H1 (cell line): ENCODE measurements at regions not wholly inside any gene's neighbourhood (a gene's known extent, or its start where the extent isn't known, plus 50 kb on each side); places are given as distances from the start of the nearest gene placed in this dataset.

Experiments used
- ASH2L ChIP-seq: fragments of 200-600, 300-600 bp; sonication (generic); IDR thresholded peaks from one replicate; pipeline ENCODE4 v1.7.1; 2017; ENCODE audit warnings: low read length
- BCL11A ChIP-seq, 2 experiments: IDR thresholded peaks; one replicate each; pipeline ENCODE4 v1.6.1; 2011; ENCODE audit warnings: low read depth in 2 of 2, low read length in 2 of 2, mild to moderate bottlenecking in 2 of 2
- EP300 ChIP-seq, 2 experiments: IDR thresholded peaks; 1 replicate in 1 of 2; 2 replicates in 1 of 2; pipeline ENCODE4 v1.6.1; 2011 to 2012; ENCODE audit warnings: low read depth in 2 of 2, low read length in 2 of 2, mild to moderate bottlenecking in 2 of 2, borderline replicate concordance in 1 of 2, inconsistent platforms in 1 of 2, moderate library complexity in 1 of 2
- HDAC6 ChIP-seq: IDR thresholded peaks from one replicate; pipeline ENCODE4 v1.7.1; 2012; ENCODE audit warnings: low read depth, mild to moderate bottlenecking, inconsistent platforms, low read length, moderate library complexity

- TF ChIP-seq BCL11A (IDR thresholded peaks at IDR 0.05; ENCODE audit: low read depth in 2 of 2, low read length in 2 of 2) (no peak), EP300 (IDR thresholded peaks at IDR 0.05; ENCODE audit: borderline replicate concordance in 1 of 2, low read depth in 2 of 2, low read length in 2 of 2) (no peak), ASH2L (no peak), HDAC6 (no peak)
- TF ChIP-seq, all 59 proteins: peak for 0
Observed at GRCh38 chr5:167533814-167534795, 757.3 kb upstream of the WWC1 start (continued).
